AG09319 (cell line): ENCODE measurements at regions not wholly inside any gene's neighbourhood (a gene's known extent, or its start where the extent isn't known, plus 50 kb on each side); places are given as distances from the start of the nearest gene placed in this dataset.

ENCODE experiments used
- DNase-seq: peaks from one replicate; pipeline ENCODE4 v3.0.0-alpha.2; 2010; ENCODE audit warnings: low read depth; ENCODE audit errors: extremely low read depth
- CTCF ChIP-seq: IDR thresholded peaks from 2 replicates; pipeline ENCODE4 v1.5.1; 2011; ENCODE audit warnings: low read depth, mild to moderate bottlenecking, inconsistent platforms, low read length, moderate library complexity

DNA sequence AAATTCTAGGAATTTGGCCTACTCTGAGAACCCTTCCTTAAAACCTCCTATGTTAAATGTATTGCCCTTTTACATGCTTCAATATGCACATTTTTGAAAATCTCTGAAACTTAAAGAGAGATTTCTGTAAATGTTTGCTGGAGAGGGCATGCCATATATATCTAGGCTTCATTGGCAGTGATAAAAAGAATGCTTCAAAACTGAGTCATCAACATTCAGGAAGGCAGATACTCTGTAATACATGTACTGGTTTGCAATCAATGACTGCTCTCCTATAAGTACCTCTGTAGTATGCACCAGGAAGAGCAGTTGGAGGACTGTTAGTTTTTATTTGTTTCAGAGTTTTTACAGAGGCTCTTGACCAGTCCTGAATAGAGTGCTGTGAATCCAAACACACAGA is 739.9 kb downstream of the SLC16A7 start:
- DNase-seq: no peak
- no peak for TF ChIP-seq CTCF

- TF ChIP-seq CTCF: no peak
- no peak for DNase-seq
Observed at GRCh38 chr12:60337839-60338549, 742.2 kb downstream of the SLC16A7 start.

DNA sequence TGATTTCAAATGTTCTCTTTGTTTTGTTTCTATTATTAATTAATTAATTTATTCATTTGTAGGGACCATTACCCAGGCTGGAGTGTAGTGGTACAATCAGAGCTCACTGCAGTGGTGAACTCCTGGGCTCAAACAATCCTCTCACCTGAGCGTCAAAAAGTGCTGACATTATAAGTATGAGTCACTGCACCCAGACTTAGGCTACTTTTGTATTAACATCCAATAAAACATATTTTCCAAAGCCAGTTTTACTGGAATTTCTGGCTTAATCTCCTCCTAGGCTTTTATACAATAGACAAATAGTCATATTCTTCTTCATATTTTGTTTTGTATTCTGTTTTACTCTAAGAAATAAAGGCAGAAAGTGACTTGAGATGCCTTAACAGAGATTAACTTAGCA is 749.6 kb downstream of the SLC16A7 start:
- no peak for TF ChIP-seq CTCF

GRCh38 chr12:60349232-60349978 is 753.6 kb downstream of the SLC16A7 start:
- no peak for TF ChIP-seq CTCF
- no peak for DNase-seq

More for the DNA sequence above, 749.6 kb downstream of the SLC16A7 start:
- no peak for DNase-seq

GRCh38 chr12:60387356-60387755 is 791.5 kb downstream of the SLC16A7 start:
- DNase-seq: no peak
- TF ChIP-seq CTCF: no peak

GRCh38 chr12:60391051-60391450 is 795.2 kb downstream of the SLC16A7 start:
- TF ChIP-seq CTCF: no peak
- no peak for DNase-seq

- DNase-seq: no peak
- TF ChIP-seq CTCF: no peak
Observed at GRCh38 chr12:60391791-60392190, 796.0 kb downstream of the SLC16A7 start.
